Keratinocyte (primary cell): ENCODE measurements at regions not wholly inside any gene's neighbourhood (a gene's known extent, or its start where the extent isn't known, plus 50 kb on each side); places are given as distances from the start of the nearest gene placed in this dataset.
A peak's percentile ranks its signal among the peaks of the same experiment; 100 is the strongest.

Source experiments
- DNase-seq: peaks from one replicate; pipeline ENCODE4 v3.0.0-alpha.2; 2011; ENCODE audit warnings: low read depth, missing footprints, low spot score
- FAIRE-seq: peaks from 2 replicates; lab custom pipeline; 2011; peaks lifted over from hg19 to GRCh38; lab: Jason Lieb, UNC
- H2AFZ ChIP-seq: 2 replicates; pipeline ENCODE4 v1.6.0; 2012; ENCODE audit warnings: low read length, control low read depth, inconsistent platforms; ENCODE audit not compliant: control insufficient read depth
- H3K27ac ChIP-seq: 2 replicates; pipeline ENCODE4 v1.5.1; 2011; ENCODE audit warnings: low read length; ENCODE audit not compliant: control insufficient read depth, insufficient read depth
- H3K27me3 ChIP-seq: 3 replicates; pipeline ENCODE4 v1.6.0; 2011; ENCODE audit warnings: low read length; ENCODE audit not compliant: control insufficient read depth, insufficient read depth; ENCODE audit errors: extremely low read depth
- H3K36me3 ChIP-seq, 2 experiments: 2 replicates in 1 of 2; 3 replicates in 1 of 2; pipeline ENCODE4 v1.5.1; 2011; ENCODE audit warnings: low read length in 2 of 2, mild to moderate bottlenecking in 1 of 2; ENCODE audit not compliant: control insufficient read depth in 2 of 2, insufficient read depth in 2 of 2; ENCODE audit errors: extremely low read depth in 1 of 2
- H3K4me1 ChIP-seq: 3 replicates; pipeline ENCODE4 v1.5.1; 2011; ENCODE audit warnings: low read length; ENCODE audit not compliant: control insufficient read depth, insufficient read depth; ENCODE audit errors: extremely low read depth
- H3K4me2 ChIP-seq: 3 replicates; pipeline ENCODE4 v1.6.0; 2011; ENCODE audit warnings: low read depth, low read length; ENCODE audit not compliant: control insufficient read depth, insufficient read depth; ENCODE audit errors: extremely low read depth
- H3K4me3 ChIP-seq, 3 experiments: fragments of 200-600 bp in 1 of 3; sonication (generic) in 1 of 3; 2 replicates in 2 of 3; 3 replicates in 1 of 3; pipeline ENCODE4 v1.5.1; 2011 to 2016; ENCODE audit warnings: low read length in 3 of 3, mild to moderate bottlenecking in 3 of 3, control low read depth in 2 of 3, inconsistent platforms in 1 of 3, low read depth in 1 of 3, mixed read lengths in 1 of 3, mixed run types in 1 of 3, moderate library complexity in 1 of 3; ENCODE audit not compliant: control insufficient read depth in 2 of 3, insufficient read depth in 2 of 3; ENCODE audit errors: extremely low read depth in 1 of 3
- H3K79me2 ChIP-seq: 2 replicates; pipeline ENCODE4 v1.6.0; 2012; ENCODE audit warnings: low read length; ENCODE audit not compliant: control insufficient read depth, insufficient read depth
- H3K9ac ChIP-seq: 3 replicates; pipeline ENCODE4 v1.6.0; 2011; ENCODE audit warnings: low read length; ENCODE audit not compliant: control insufficient read depth, insufficient read depth; ENCODE audit errors: extremely low read depth
- H3K9me1 ChIP-seq: 3 replicates; pipeline ENCODE4 v1.6.0; 2011; ENCODE audit warnings: low read length; ENCODE audit not compliant: control insufficient read depth, insufficient read depth; ENCODE audit errors: extremely low read depth
- H3K9me3 ChIP-seq: 2 replicates; pipeline ENCODE4 v1.5.1; 2012; ENCODE audit warnings: low read depth, low read length; ENCODE audit not compliant: control insufficient read depth
- H4K20me1 ChIP-seq: 3 replicates; pipeline ENCODE4 v1.6.0; 2011; ENCODE audit warnings: low read length; ENCODE audit not compliant: control insufficient read depth, insufficient read depth; ENCODE audit errors: extremely low read depth
- EZH2 ChIP-seq: IDR thresholded peaks from one replicate; pipeline ENCODE4 v1.6.1; 2012; ENCODE audit warnings: inconsistent platforms, mild to moderate bottlenecking, low read length, moderate library complexity
- dilution Hi-C: fragments of 300-500 bp; cut with MboI; formaldehyde crosslinking; loops from one replicate; pipeline ENCODE4 v1.7.0; 2020; ENCODE audit warnings: low sequenced_read_pairs; ENCODE audit not compliant: extremely low pct_ligation_motif_present
- TF ChIP-seq, protein P1 (sequence below), 3 experiments: IDR thresholded peaks in 1 of 3; conservative IDR thresholded peaks in 1 of 3; optimal IDR thresholded peaks in 1 of 3; 2 replicates in 2 of 3; 3 replicates in 1 of 3; pipeline versions ENCODE3 to v1.5.1; 2011; ENCODE audit warnings: low read length in 3 of 3, mild to moderate bottlenecking in 3 of 3, moderate library complexity in 2 of 3, control low read depth in 1 of 3, inconsistent platforms in 1 of 3; ENCODE audit not compliant: insufficient read depth in 2 of 3; ENCODE audit errors: extremely low read depth in 1 of 3

- no peaks in the 10 kb centered on the region for H3K36me3 ChIP-seq
- H3K27ac ChIP-seq, result no peak overlapping the region
- H3K4me3 ChIP-seq, result no peak overlapping the region
- dilution Hi-C loops, result no loop called here
- H3K27me3 ChIP-seq, result no peaks in the 10 kb centered on the region
- H3K79me2 ChIP-seq, result no peaks in the 10 kb centered on the region
- no peaks in the 10 kb centered on the region for H3K9me3 ChIP-seq
- peak overlapping the region; percentile 32 for H3K4me2 ChIP-seq
- DNase-seq, result no peak
- no peak for FAIRE-seq
- no peaks in the 10 kb centered on the region for H3K9me1 ChIP-seq
- peaks cover 13% of the 10 kb centered on the region for H3K4me1 ChIP-seq
- no peaks in the 10 kb centered on the region for H4K20me1 ChIP-seq
- TF ChIP-seq, protein P1, sequence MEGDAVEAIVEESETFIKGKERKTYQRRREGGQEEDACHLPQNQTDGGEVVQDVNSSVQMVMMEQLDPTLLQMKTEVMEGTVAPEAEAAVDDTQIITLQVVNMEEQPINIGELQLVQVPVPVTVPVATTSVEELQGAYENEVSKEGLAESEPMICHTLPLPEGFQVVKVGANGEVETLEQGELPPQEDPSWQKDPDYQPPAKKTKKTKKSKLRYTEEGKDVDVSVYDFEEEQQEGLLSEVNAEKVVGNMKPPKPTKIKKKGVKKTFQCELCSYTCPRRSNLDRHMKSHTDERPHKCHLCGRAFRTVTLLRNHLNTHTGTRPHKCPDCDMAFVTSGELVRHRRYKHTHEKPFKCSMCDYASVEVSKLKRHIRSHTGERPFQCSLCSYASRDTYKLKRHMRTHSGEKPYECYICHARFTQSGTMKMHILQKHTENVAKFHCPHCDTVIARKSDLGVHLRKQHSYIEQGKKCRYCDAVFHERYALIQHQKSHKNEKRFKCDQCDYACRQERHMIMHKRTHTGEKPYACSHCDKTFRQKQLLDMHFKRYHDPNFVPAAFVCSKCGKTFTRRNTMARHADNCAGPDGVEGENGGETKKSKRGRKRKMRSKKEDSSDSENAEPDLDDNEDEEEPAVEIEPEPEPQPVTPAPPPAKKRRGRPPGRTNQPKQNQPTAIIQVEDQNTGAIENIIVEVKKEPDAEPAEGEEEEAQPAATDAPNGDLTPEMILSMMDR (optimal IDR thresholded peaks at IDR 0.05 in 1 of 3, IDR thresholded peaks at IDR 0.05 in 1 of 3, conservative IDR thresholded peaks at IDR 0.05 in 1 of 3; ENCODE audit: extremely low read depth in 1 of 3, insufficient read depth in 2 of 3, low read length in 3 of 3), result no peak
- TF ChIP-seq EZH2, result no peak
- H3K9ac ChIP-seq, result no peak overlapping the region
- no peak overlapping the region for H2AFZ ChIP-seq
Measured at GRCh38 chr1:184298440-184299405, 88.1 kb upstream of the C1orf21 start.

- H3K4me2 ChIP-seq, result peak overlapping the region; percentile 32
- DNase-seq, result no peak
- TF ChIP-seq EZH2, result no peak
- TF ChIP-seq, protein P1 (optimal IDR thresholded peaks at IDR 0.05 in 1 of 3, IDR thresholded peaks at IDR 0.05 in 1 of 3, conservative IDR thresholded peaks at IDR 0.05 in 1 of 3; ENCODE audit: extremely low read depth in 1 of 3, insufficient read depth in 2 of 3, low read length in 3 of 3), result no peak
- no peaks in the 10 kb centered on the region for H3K36me3 ChIP-seq
- no peaks in the 10 kb centered on the region for H3K27me3 ChIP-seq
- H3K27ac ChIP-seq, result no peak overlapping the region
- no peaks in the 10 kb centered on the region for H4K20me1 ChIP-seq
- no peaks in the 10 kb centered on the region for H3K9me1 ChIP-seq
- H3K4me3 ChIP-seq, result no peak overlapping the region
- FAIRE-seq, result peak; percentile 79
- dilution Hi-C loops, result no loop called here
- H3K9ac ChIP-seq, result no peak overlapping the region
- H2AFZ ChIP-seq, result no peak overlapping the region
- no peaks in the 10 kb centered on the region for H3K79me2 ChIP-seq
- no peaks in the 10 kb centered on the region for H3K9me3 ChIP-seq
- H3K4me1 ChIP-seq, result peaks cover 13% of the 10 kb centered on the region
Measured at GRCh38 chr1:184299406-184299790, 87.4 kb upstream of the C1orf21 start.
